ENCODE measurements at regions not wholly inside any gene's neighbourhood (a gene's known extent, or its start where the extent isn't known, plus 50 kb on each side); places are given as distances from the start of the nearest gene placed in this dataset.

DNA sequence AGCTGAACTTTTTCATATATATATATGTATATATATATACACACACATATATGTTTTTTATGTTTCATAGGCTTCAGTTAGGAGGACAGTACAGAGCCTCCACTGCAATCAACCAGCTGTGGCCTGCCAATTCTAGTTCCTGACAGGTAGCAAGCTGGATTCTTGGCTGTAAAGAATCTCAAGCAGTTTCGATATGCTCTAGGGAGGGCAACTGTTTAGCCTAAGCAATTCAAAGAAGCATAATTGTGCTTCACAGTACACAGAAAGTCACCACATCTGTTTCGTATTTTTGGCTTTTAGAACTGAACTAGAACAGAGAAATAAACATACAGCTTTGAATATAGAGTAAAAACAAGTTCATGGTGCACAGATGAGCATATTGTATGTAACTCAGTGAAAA, 152.4 kb upstream of the ARRDC3 start:
- no peak overlapping the region for H3K4me3 ChIP-seq (ENCODE audit: low read depth, low read length)
- DNase-seq (ENCODE audit: low read depth): no peak
- TF ChIP-seq, protein P1, sequence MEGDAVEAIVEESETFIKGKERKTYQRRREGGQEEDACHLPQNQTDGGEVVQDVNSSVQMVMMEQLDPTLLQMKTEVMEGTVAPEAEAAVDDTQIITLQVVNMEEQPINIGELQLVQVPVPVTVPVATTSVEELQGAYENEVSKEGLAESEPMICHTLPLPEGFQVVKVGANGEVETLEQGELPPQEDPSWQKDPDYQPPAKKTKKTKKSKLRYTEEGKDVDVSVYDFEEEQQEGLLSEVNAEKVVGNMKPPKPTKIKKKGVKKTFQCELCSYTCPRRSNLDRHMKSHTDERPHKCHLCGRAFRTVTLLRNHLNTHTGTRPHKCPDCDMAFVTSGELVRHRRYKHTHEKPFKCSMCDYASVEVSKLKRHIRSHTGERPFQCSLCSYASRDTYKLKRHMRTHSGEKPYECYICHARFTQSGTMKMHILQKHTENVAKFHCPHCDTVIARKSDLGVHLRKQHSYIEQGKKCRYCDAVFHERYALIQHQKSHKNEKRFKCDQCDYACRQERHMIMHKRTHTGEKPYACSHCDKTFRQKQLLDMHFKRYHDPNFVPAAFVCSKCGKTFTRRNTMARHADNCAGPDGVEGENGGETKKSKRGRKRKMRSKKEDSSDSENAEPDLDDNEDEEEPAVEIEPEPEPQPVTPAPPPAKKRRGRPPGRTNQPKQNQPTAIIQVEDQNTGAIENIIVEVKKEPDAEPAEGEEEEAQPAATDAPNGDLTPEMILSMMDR (IDR thresholded peaks at IDR 0.05; ENCODE audit: insufficient read depth, low read depth, low read length): no peak

DNA sequence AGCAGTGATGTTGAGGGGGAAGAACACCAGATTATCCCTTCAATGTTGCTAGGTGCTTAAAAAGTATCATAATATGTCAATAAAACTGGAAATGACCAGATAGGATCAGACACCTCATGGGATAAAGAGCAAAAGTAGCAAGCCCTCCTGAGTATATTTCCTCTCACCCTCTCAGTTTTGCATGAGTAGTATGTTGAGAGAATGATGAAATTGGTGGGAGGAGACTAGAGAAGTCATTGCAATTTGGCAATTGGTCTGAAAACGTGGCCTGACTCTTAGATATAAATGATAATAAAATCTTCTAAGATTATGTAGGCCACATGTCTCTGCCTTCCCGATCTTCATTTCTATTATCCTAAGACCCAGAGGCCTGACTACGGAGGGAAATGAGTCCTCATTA, 151.2 kb upstream of the ARRDC3 start:
- no peak overlapping the region for H3K4me3 ChIP-seq (ENCODE audit: low read depth, low read length)
- no peak for DNase-seq (ENCODE audit: low read depth)
- TF ChIP-seq, protein P1 (IDR thresholded peaks at IDR 0.05; ENCODE audit: insufficient read depth, low read depth, low read length): no peak

- no peak for DNase-seq (ENCODE audit: low read depth)
- TF ChIP-seq, protein P1 (IDR thresholded peaks at IDR 0.05; ENCODE audit: insufficient read depth, low read depth, low read length): no peak
- H3K4me3 ChIP-seq (ENCODE audit: low read depth, low read length): no peak overlapping the region
Observed at GRCh38 chr5:91532779-91533178, 149.7 kb upstream of the ARRDC3 start.

DNA sequence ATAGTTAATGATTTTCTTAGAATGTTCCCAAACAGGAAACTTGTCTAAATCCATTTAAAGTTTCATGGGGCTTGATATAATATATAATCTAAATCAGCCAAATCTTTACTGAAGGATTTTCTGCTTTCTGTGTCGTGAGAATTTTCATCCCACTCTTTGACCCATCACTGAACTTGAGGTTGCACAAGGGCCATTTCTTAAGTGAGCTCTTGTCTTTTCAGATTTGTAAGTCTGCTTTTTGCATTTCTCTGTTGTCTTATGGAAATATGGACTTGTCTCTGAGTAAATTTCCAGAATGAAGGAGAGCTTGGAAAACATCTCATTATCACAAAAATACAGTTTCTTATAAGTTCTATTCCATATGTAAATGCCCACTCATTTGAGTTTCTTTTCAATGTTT, 149.2 kb upstream of the ARRDC3 start:
- no peak for DNase-seq (ENCODE audit: low read depth)
- no peak overlapping the region for H3K4me3 ChIP-seq (ENCODE audit: low read depth, low read length)
- TF ChIP-seq, protein P1 (IDR thresholded peaks at IDR 0.05; ENCODE audit: insufficient read depth, low read depth, low read length): no peak

- TF ChIP-seq, protein P1 (IDR thresholded peaks at IDR 0.05; ENCODE audit: insufficient read depth, low read depth, low read length): no peak
- DNase-seq (ENCODE audit: low read depth): no peak
- no peak overlapping the region for H3K4me3 ChIP-seq (ENCODE audit: low read depth, low read length)
Observed at GRCh38 chr5:91528831-91529230, 145.7 kb upstream of the ARRDC3 start.

DNA sequence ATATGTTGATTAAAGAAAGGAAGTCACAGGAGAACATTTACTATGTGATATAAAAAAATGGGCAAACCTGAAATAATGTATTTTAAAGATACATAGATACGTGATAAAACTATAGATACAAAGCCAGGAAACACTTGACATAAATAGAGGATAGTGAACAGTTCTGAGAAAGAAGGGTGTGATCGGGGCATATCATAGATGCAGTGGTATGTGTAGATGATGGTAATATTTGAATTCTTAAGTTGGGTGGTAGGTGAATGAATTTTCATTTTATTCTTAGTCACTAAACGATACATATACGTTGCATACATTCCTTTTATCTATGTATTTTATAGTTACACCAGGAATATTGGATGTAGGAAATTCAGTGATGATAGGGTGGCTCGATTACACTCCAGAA, 138.7 kb upstream of the ARRDC3 start:
- no peak overlapping the region for H3K4me3 ChIP-seq (ENCODE audit: low read depth, low read length)
- TF ChIP-seq, protein P1 (IDR thresholded peaks at IDR 0.05; ENCODE audit: insufficient read depth, low read depth, low read length): no peak
- no peak for DNase-seq (ENCODE audit: low read depth)

DNA sequence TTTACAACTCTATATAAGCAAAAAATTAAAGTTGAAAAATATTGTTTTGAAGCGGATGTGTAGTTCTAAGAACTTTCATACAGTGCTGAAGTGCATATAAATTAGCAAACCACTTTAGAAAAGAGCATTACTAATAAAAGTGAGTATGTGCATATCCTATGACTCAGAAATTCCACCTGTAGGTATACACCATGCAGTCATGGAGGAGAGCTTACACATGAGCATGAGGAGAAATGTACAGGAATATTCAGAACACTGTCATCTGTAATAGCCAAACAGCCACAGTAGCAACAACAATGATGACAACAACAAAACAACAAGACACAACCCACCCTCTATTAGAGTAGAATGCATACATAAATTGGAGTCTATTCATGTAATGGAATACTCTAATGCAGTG, 138.2 kb upstream of the ARRDC3 start:
- H3K4me3 ChIP-seq (ENCODE audit: low read depth, low read length): no peak overlapping the region
- DNase-seq (ENCODE audit: low read depth): no peak
- TF ChIP-seq, protein P1 (IDR thresholded peaks at IDR 0.05; ENCODE audit: insufficient read depth, low read depth, low read length): no peak
